Adrenal gland (tissue), 9 donors: ENCODE measurements at regions not wholly inside any gene's neighbourhood (a gene's known extent, or its start where the extent isn't known, plus 50 kb on each side); places are given as distances from the start of the nearest gene placed in this dataset.

Experiments used
- DNase-seq, 7 donors: peaks; one replicate each; pipeline ENCODE4 v3.0.0-alpha.2; 2019 to 2020
- H3K27ac ChIP-seq, 5 donors: fragments of 200-600 bp; sonication (generic) in 4 of 5; 1 replicate in 3 of 5; 2 replicates in 2 of 5; pipeline versions ENCODE4 v1.5.1 to v1.8.0; 2016 to 2020; ENCODE audit warnings: mild to moderate bottlenecking in 1 of 5
- H3K27me3 ChIP-seq: fragments of 200-600 bp; 2 replicates; pipeline ENCODE4 v1.8.0; 2021
- H3K36me3 ChIP-seq, 2 donors: fragments of 200-600 bp; replicated peaks in 1 of 2; 1 replicate in 1 of 2; 2 replicates in 1 of 2; pipeline versions ENCODE4 v1.5.1 to v1.8.0; 2018 to 2022
- H3K4me1 ChIP-seq, 2 donors: fragments of 200-600 bp; replicated peaks in 1 of 2; 1 replicate in 1 of 2; 2 replicates in 1 of 2; pipeline versions ENCODE4 v1.5.1 to v1.8.0; 2018 to 2021
- H3K4me3 ChIP-seq, 4 donors: fragments of 200-600 bp; sonication (generic) in 3 of 4; one replicate each; pipeline ENCODE4 v1.5.1; 2016 to 2018
- H3K9me3 ChIP-seq, 3 donors: fragments of 200-600 bp; sonication (generic) in 1 of 3; replicated peaks in 1 of 3; 1 replicate in 2 of 3; 2 replicates in 1 of 3; pipeline versions ENCODE4 v1.5.1 to v1.8.0; 2016 to 2021
- POLR2A ChIP-seq, 2 donors: fragments of 450-650 bp; IDR thresholded peaks; one replicate each; pipeline ENCODE4 v1.6.1; 2017; ENCODE audit warnings: antibody characterized with exemption in 2 of 2, mild to moderate bottlenecking in 2 of 2, moderate library complexity in 1 of 2
- WGBS, 4 donors: extraction: QIAGEN DNeasy Blood & Tissue Kit in 2 of 4; methylation state at CpG; one replicate each; pipeline versions ENCODE4 v1.1.5 to v1.1.7; 2013 to 2017; 5-methylcytosine and 5-hydroxymethylcytosine counted together
- intact Hi-C, 2 donors: fragments of 100-400 bp; cut with DNase I; formaldehyde crosslinking; loops; one replicate each; pipeline versions ENCODE4 v1.14.1 to v1.15.0; 2022 to 2023
- TF ChIP-seq, protein P1 (sequence below), 6 experiments: fragments of 450-650 bp in 4 of 6; fragments of 200-600 bp in 2 of 6; sonication (generic) in 1 of 6; IDR thresholded peaks; 1 replicate in 5 of 6; 2 replicates in 1 of 6; pipeline versions ENCODE4 v1.5.1 to v1.8.0; 2016 to 2021; ENCODE audit warnings: antibody characterized with exemption in 6 of 6, mild to moderate bottlenecking in 2 of 6, moderate library complexity in 1 of 6
- donor health status: healthy with polysubstance abuse.
- donor health status: Bipolar disorder and iron deficiency.
- donor health status: DM: yes; HTN: yes; CAD: no.
- donor health status: DM: no; HTN: no; CAD: no.
- donor health status: DM: no; HTN: no; CAD: no.

DNA sequence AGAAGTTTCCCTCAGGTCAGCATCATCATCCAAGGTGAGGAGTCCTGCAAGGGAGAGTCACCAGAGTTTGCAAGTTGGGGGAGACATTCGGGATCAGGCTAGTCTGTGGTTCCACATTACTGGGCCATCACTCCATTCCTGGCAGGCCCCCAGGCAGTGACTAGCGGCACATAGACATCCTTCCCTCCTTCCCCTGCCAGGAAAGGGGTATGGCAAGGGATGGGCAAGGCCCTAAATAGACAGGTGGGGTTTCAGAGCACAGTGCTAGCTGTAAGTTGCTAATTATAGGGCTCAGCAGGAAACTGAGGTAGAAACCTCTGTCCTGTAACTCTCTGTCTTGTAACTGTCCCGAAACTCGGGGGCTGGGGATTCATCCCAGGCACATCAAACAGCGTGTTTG is 215.2 kb upstream of the ROPN1 start:
- WGBS, 4 donors, result 91 to 98% (median 93%) methylated on average over 4 to 5 of the region's 5 CpGs
- Histone ChIP-seq H3K4me3 (no peak overlapping the region), H3K4me1 (peaks cover 0 to 32% of the 10 kb centered on the region in 2 donors), H3K27me3 (no peaks in the 10 kb centered on the region), H3K36me3 (no peaks in the 10 kb centered on the region), H3K27ac (no peak overlapping the region), H3K9me3 (no peaks in the 10 kb centered on the region)
- intact Hi-C loops, result no loop called here
- no peak for TF ChIP-seq POLR2A (IDR thresholded peaks at IDR 0.05)
- TF ChIP-seq, protein P1, sequence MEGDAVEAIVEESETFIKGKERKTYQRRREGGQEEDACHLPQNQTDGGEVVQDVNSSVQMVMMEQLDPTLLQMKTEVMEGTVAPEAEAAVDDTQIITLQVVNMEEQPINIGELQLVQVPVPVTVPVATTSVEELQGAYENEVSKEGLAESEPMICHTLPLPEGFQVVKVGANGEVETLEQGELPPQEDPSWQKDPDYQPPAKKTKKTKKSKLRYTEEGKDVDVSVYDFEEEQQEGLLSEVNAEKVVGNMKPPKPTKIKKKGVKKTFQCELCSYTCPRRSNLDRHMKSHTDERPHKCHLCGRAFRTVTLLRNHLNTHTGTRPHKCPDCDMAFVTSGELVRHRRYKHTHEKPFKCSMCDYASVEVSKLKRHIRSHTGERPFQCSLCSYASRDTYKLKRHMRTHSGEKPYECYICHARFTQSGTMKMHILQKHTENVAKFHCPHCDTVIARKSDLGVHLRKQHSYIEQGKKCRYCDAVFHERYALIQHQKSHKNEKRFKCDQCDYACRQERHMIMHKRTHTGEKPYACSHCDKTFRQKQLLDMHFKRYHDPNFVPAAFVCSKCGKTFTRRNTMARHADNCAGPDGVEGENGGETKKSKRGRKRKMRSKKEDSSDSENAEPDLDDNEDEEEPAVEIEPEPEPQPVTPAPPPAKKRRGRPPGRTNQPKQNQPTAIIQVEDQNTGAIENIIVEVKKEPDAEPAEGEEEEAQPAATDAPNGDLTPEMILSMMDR (IDR thresholded peaks at IDR 0.05), result no peak
- no peak for DNase-seq

DNA sequence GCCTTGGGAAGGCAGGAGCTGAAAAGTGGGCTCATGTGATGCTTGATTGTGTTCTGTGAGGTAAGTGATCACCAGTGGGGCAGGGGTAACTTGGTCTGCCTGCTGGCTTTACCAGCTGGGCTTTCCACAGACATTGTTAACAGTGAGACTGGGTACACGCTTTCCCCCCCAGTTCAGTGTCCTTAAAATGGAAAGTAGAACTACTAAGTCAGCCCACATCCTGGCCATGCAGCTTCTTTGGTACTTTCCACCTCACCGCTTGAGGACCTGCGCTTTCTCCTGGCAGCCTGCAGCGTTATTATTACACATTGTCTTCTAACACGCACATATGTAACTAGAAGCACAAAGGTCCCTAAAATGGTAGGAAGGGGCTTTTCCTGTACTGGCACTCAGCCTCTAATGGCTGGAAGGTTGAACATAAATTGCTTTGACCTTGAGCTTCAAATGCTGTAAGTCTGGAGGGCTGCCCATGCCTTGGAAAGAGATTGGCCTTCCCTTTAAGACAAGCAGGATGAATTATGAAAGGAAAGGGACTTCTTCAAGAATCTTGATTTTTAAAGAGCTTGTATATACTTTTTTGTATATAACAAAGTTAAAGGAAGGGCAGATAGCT is 216.1 kb upstream of the ROPN1 start:
- no peak for TF ChIP-seq POLR2A (IDR thresholded peaks at IDR 0.05)
- TF ChIP-seq, protein P1 (IDR thresholded peaks at IDR 0.05), result no peak
- no peak overlapping the region for H3K27ac ChIP-seq
- no peaks in the 10 kb centered on the region for H3K36me3 ChIP-seq
- intact Hi-C loops, result no loop called here
- H3K9me3 ChIP-seq, result no peaks in the 10 kb centered on the region
- WGBS, 4 donors, result 71 to 76% (median 73%) methylated on average over 5 of the region's 5 CpGs
- no peak overlapping the region for H3K4me3 ChIP-seq
- no peaks in the 10 kb centered on the region for H3K27me3 ChIP-seq
- H3K4me1 ChIP-seq, result peaks cover 0 to 23% of the 10 kb centered on the region in 2 donors
- peak in 4 of 7 donors; percentile 24 to 63 (median 40) for DNase-seq

DNA sequence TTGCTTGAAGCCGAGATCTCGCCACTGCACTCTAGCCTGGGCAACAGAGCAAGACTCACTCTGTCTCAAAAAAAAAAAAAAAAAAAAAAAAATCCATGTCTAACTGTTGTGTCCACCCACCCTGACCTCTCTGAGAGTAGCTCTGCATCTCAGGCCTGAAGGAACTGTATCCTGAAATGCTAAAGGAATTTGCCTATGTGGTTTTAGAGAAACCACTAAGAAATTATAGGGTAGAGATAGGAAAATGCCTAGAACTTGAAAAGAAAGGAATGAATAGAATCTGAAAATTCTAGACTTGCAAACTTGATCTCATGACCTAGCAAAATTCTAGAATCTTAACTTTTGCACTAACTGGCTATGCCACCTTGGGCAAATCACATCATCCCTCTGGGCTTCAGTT is 217.5 kb upstream of the ROPN1 start:
- no peak overlapping the region for H3K27ac ChIP-seq
- no peaks in the 10 kb centered on the region for H3K9me3 ChIP-seq
- TF ChIP-seq POLR2A (IDR thresholded peaks at IDR 0.05), result no peak
- TF ChIP-seq, protein P1 (IDR thresholded peaks at IDR 0.05), result no peak
- no peaks in the 10 kb centered on the region for H3K27me3 ChIP-seq
- no peaks in the 10 kb centered on the region for H3K36me3 ChIP-seq
- peaks cover 0 to 11% of the 10 kb centered on the region in 2 donors for H3K4me1 ChIP-seq
- 96 to 100% (median 99%) methylated on average over 2 of the region's 2 CpGs for WGBS, 4 donors
- intact Hi-C loops, result no loop called here
- no peak for DNase-seq
- H3K4me3 ChIP-seq, result no peak overlapping the region

DNA sequence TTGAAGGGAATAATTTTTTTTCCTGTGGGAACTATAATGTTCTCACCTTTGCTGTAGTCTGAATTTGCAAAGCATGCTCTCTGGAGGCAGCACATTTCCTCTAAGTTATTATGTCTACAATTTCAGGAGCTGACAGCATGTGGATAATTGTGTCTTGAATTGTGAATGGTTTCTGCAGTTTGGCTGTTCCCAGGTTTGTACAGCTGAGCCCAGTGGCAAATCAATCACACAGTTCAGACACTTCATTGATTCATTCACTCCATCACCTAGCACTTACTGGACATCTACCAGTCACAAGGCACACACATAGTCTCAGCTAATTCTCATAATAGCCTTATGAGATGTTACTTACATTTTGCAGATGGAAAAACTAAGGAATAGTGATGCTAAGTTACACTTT is 219.0 kb upstream of the ROPN1 start:
- H3K27ac ChIP-seq, result no peak overlapping the region
- intact Hi-C loops, result no loop called here
- no peaks in the 10 kb centered on the region for H3K27me3 ChIP-seq
- H3K9me3 ChIP-seq, result no peaks in the 10 kb centered on the region
- no peaks in the 10 kb centered on the region for H3K36me3 ChIP-seq
- H3K4me3 ChIP-seq, result no peak overlapping the region
- H3K4me1 ChIP-seq, result peaks cover 0 to 8% of the 10 kb centered on the region in 2 donors
- TF ChIP-seq POLR2A (IDR thresholded peaks at IDR 0.05), result no peak
- TF ChIP-seq, protein P1 (IDR thresholded peaks at IDR 0.05), result no peak
- no peak for DNase-seq
